Hepatocyte (in vitro differentiated cells): ENCODE measurements at regions not wholly inside any gene's neighbourhood (a gene's known extent, or its start where the extent isn't known, plus 50 kb on each side); places are given as distances from the start of the nearest gene placed in this dataset.
"Not testable (repeated sequence)": the region's sequence is repeated elsewhere in the genome, so short reads cannot be mapped to it uniquely, and the experiment has no call there.

Source experiments
- DNase-seq: peaks from one replicate; pipeline ENCODE4 v3.0.0-alpha.2; 2016; ENCODE audit warnings: low spot score
- H2AFZ ChIP-seq: fragments of 200-600 bp; sonication (generic); 2 replicates; pipeline ENCODE4 v1.6.0; 2016; ENCODE audit warnings: antibody characterized with exemption, mild to moderate bottlenecking
- H3K27ac ChIP-seq: fragments of 200-600 bp; sonication (generic); 2 replicates; pipeline ENCODE4 v1.5.1; 2016; ENCODE audit warnings: mild to moderate bottlenecking
- H3K27me3 ChIP-seq: fragments of 200-600 bp; sonication (generic); 2 replicates; pipeline ENCODE4 v1.6.1; 2016
- H3K36me3 ChIP-seq: fragments of 200-600 bp; sonication (generic); replicated peaks from 2 replicates; pipeline ENCODE4 v1.5.1; 2016; ENCODE audit warnings: low read depth; ENCODE audit not compliant: insufficient read depth
- H3K4me1 ChIP-seq: fragments of 200-600 bp; sonication (generic); 2 replicates; pipeline ENCODE4 v1.5.1; 2016; ENCODE audit warnings: mild to moderate bottlenecking, moderate library complexity; ENCODE audit not compliant: insufficient read depth
- H3K4me2 ChIP-seq: fragments of 200-600 bp; sonication (generic); 2 replicates; pipeline ENCODE4 v1.6.0; 2016
- H3K4me3 ChIP-seq: fragments of 200-600 bp; sonication (generic); 2 replicates; pipeline ENCODE4 v1.5.1; 2016; ENCODE audit warnings: mild to moderate bottlenecking
- H3K79me2 ChIP-seq: fragments of 200-600 bp; sonication (generic); 2 replicates; pipeline ENCODE4 v1.6.0; 2017; ENCODE audit warnings: mild to moderate bottlenecking
- H3K9me2 ChIP-seq: fragments of 200-600 bp; sonication (generic); replicated peaks from 2 replicates; pipeline ENCODE4 v1.6.0; 2017; ENCODE audit warnings: mild to moderate bottlenecking; ENCODE audit not compliant: insufficient read depth
- H3K9me3 ChIP-seq: fragments of 200-600 bp; sonication (generic); 2 replicates; pipeline ENCODE4 v1.5.1; 2016; ENCODE audit warnings: low read depth, mild to moderate bottlenecking
- H4K20me1 ChIP-seq: fragments of 200-600 bp; sonication (generic); 2 replicates; pipeline ENCODE4 v1.6.0; 2016; ENCODE audit warnings: mild to moderate bottlenecking; ENCODE audit not compliant: insufficient read depth, poor library complexity, severe bottlenecking
- CTCF ChIP-seq: fragments of 200-600 bp; sonication (generic); IDR thresholded peaks from 2 replicates; pipeline ENCODE4 v1.5.1; 2016; ENCODE audit warnings: antibody characterized with exemption, mild to moderate bottlenecking; ENCODE audit not compliant: poor library complexity
- EZH2 ChIP-seq: fragments of 200-600 bp; sonication (generic); IDR thresholded peaks from 2 replicates; pipeline ENCODE4 v1.6.1; 2016; ENCODE audit warnings: antibody characterized with exemption, mild to moderate bottlenecking, borderline replicate concordance
- EZH2phosphoT487 ChIP-seq: fragments of 200-600 bp; sonication (generic); IDR thresholded peaks from one replicate; pipeline ENCODE4 v1.6.1; 2018; ENCODE audit warnings: antibody characterized with exemption, mild to moderate bottlenecking, low read depth, moderate library complexity; ENCODE audit not compliant: unreplicated experiment, severe bottlenecking
- WGBS: methylation state at CpG from one replicate; pipeline ENCODE4 v1.1.6; 2016; ENCODE audit warnings: low lambda C conversion rate; ENCODE audit errors: missing lambda C conversion rate; 5-methylcytosine and 5-hydroxymethylcytosine counted together

- H3K9me3 ChIP-seq: no peaks in the 10 kb centered on the region
- H3K4me2 ChIP-seq: no peak overlapping the region
- H3K27me3 ChIP-seq: no peaks in the 10 kb centered on the region
- TF ChIP-seq CTCF (no peak), EZH2 (no peak), EZH2phosphoT487 (no peak)
- H4K20me1 ChIP-seq: no peaks in the 10 kb centered on the region
- WGBS: 89% methylated on average over 18 of the region's 18 CpGs
- H3K4me3 ChIP-seq: no peak overlapping the region
- no peaks in the 10 kb centered on the region for H3K36me3 ChIP-seq
- no peak overlapping the region for H3K27ac ChIP-seq
- H3K79me2 ChIP-seq: no peaks in the 10 kb centered on the region
- no peaks in the 10 kb centered on the region for H3K9me2 ChIP-seq
- DNase-seq: no peak
- H3K4me1 ChIP-seq: no peaks in the 10 kb centered on the region
- H2AFZ ChIP-seq: no peak overlapping the region
Observed at GRCh38 chr17:27158382-27158781, 135.5 kb upstream of the WSB1 start.

DNA sequence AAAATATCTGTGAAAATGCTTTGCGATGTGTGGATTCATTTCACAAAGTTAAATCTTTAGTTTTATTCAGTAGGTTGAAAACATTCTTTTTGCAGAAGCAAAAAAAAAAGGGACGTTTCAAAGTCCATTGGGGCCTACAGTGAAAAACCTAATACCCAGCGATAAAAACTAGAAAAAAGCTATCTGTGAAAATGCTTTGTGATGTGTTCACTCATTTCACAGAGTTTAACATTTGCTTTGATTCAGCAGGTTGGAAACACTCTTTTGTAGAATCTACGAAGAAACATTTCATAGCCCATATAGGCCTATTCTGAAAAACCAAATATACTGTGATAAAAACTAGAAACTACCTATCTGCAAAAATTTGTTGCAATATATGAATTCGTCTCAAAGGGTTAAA, 113.6 kb upstream of the WSB1 start:
- Histone ChIP-seq H3K27ac (no peak overlapping the region), H3K9me2 (no peaks in the 10 kb centered on the region), H3K27me3 (no peaks in the 10 kb centered on the region), H3K4me1 (no peaks in the 10 kb centered on the region), H4K20me1 (no peaks in the 10 kb centered on the region), H3K4me2 (no peak overlapping the region), H2AFZ (no peak overlapping the region), H3K79me2 (no peaks in the 10 kb centered on the region), H3K4me3 (no peak overlapping the region), H3K36me3 (no peaks in the 10 kb centered on the region), H3K9me3 (no peaks in the 10 kb centered on the region)
- no peak for DNase-seq
- 78% methylated on average over 5 of the region's 5 CpGs for WGBS
- TF ChIP-seq EZH2: no peak
- TF ChIP-seq EZH2phosphoT487: no peak
- no peak for TF ChIP-seq CTCF

GRCh38 chr17:27181379-27181925, 112.5 kb upstream of the WSB1 start:
- not testable (repeated sequence) for H3K9me2 ChIP-seq

DNA sequence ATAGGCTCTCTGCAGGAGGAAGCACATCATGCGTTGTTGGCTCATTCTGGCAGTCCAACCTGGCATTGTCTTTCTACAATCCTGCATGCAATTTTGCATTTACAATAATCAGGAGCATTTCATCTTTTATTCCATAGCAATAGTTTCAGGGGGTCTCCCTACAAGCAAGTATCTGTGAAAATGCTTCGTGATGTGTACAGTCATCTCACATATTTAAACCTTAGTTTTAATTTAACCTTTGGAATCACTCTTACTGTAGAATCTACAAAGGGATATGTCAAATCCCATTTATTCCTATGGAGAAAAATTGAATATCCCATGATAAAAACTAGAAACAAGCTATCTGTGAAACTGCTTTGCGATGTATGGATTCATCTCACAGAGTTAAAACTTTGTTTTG, 112.0 kb upstream of the WSB1 start:
- TF ChIP-seq EZH2phosphoT487 (no peak), EZH2 (no peak), CTCF (no peak)
- H4K20me1 ChIP-seq: no peaks in the 10 kb centered on the region
- H3K27me3 ChIP-seq: no peaks in the 10 kb centered on the region
- no peak overlapping the region for H2AFZ ChIP-seq
- H3K4me1 ChIP-seq: no peaks in the 10 kb centered on the region
- H3K27ac ChIP-seq: no peak overlapping the region
- 75% methylated on average over 3 of the region's 3 CpGs for WGBS
- no peak for DNase-seq
- no peaks in the 10 kb centered on the region for H3K36me3 ChIP-seq
- H3K4me2 ChIP-seq: no peak overlapping the region
- no peaks in the 10 kb centered on the region for H3K9me2 ChIP-seq
- no peak overlapping the region for H3K4me3 ChIP-seq
- no peaks in the 10 kb centered on the region for H3K9me3 ChIP-seq
- H3K79me2 ChIP-seq: no peaks in the 10 kb centered on the region

More at GRCh38 chr17:27181379-27181925, 112.5 kb upstream of the WSB1 start:
- not testable (repeated sequence) for H3K4me1 ChIP-seq, H3K27ac ChIP-seq, H3K4me3 ChIP-seq, DNase-seq, H4K20me1 ChIP-seq, H3K36me3 ChIP-seq, H2AFZ ChIP-seq, H3K4me2 ChIP-seq, H3K9me3 ChIP-seq, H3K27me3 ChIP-seq, H3K79me2 ChIP-seq
- WGBS: 50% methylated on average over 2 of the region's 2 CpGs
